ENCODE measurements at regions not wholly inside any gene's neighbourhood (a gene's known extent, or its start where the extent isn't known, plus 50 kb on each side); places are given as distances from the start of the nearest gene placed in this dataset.

DNA sequence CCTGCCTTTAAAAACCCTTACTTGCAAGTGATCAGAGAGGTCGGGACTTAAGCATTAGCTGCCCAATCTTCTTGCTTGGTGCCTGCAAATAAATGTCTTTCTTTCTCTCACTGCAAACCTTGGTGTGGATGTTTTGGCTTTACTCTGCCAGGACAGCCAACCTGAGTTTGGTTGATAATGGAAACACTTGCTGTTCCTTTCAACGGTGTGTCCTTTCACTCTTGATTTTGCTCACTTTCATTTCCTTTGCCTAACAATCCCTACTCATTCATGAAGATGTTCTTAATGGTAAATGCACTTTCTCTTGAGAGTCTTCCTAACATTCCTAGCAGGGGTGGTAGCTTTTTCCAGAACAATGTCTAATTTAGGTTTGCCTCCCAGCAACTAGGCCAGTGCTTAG is 366.2 kb downstream of the HRH4 start:
- TF ChIP-seq POLR2AphosphoS5 (IDR thresholded peaks at IDR 0.05; ENCODE audit: low read depth, low read length) (no peak), POLR2A (IDR thresholded peaks at IDR 0.05; ENCODE audit: low read depth, low read length) (no peak), SPI1 (IDR thresholded peaks at IDR 0.05; ENCODE audit: low read depth, low read length) (no peak), POU2F2 (IDR thresholded peaks at IDR 0.05; ENCODE audit: low read depth, low read length) (no peak), TAF1 (IDR thresholded peaks at IDR 0.05; ENCODE audit: low read depth, low read length) (no peak), PAX5 (IDR thresholded peaks at IDR 0.05; ENCODE audit: insufficient read depth, low read length, severe bottlenecking) (no peak)
